Hematopoietic multipotent progenitor cell treated with erythropoietin and hydrocortisone succinate and interleukin-3 and kit ligand, for 17 days (in vitro differentiated cells): ENCODE measurements at regions not wholly inside any gene's neighbourhood (a gene's known extent, or its start where the extent isn't known, plus 50 kb on each side); places are given as distances from the start of the nearest gene placed in this dataset.

ENCODE experiments used
- DNase-seq: peaks from one replicate; pipeline ENCODE4 v3.0.0-alpha.2; 2015; ENCODE audit warnings: low spot score

DNA sequence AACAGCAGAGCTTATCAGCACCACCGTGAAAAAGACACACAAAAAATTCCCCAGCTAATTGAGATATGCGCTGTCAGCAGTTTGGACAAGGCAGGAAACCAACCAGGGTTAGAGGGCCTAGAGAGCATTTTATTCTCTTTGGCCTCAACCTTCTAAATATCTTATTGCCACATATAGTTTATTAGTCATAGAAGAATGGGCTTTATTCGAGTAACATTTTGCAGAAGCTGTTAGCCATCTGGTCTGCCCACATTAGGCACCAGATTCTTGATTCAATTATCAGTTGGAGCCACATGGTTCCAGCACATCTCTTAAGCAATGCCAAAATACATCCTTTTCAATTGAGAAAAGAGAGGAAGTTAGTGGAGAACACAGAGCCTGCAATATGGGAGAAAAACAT, 109.9 kb upstream of the CXADR start:
- no peak for DNase-seq

GRCh38 chr21:17406202-17406601, 106.6 kb upstream of the CXADR start:
- DNase-seq, result no peak

- no peak for DNase-seq
These were observed 98.1 kb upstream of the CXADR start for GRCh38 chr21:17414766-17415165.

- DNase-seq, result no peak
These were observed 96.7 kb upstream of the CXADR start for GRCh38 chr21:17416139-17416538.

GRCh38 chr21:17422931-17423330, 89.9 kb upstream of the CXADR start:
- no peak for DNase-seq

DNA sequence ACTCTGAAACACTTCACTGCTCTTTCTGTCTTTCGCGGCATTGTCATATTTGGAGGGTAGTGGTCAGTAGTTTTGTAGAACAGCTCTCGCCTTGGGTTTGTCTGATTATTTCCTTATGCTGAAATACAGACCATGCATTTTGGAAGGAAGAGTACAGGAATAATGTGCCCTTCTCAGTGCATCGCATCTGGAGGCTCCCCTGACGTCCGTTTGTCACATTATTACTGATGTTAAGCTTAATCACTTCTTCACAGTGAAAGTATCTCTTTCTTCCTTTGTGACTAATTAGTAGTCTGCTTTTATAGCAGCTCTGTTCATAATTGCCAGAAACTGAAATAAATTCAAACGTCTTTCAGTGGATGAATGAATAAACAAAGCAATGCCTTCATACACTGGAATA, 85.7 kb upstream of the CXADR start:
- no peak for DNase-seq

DNA sequence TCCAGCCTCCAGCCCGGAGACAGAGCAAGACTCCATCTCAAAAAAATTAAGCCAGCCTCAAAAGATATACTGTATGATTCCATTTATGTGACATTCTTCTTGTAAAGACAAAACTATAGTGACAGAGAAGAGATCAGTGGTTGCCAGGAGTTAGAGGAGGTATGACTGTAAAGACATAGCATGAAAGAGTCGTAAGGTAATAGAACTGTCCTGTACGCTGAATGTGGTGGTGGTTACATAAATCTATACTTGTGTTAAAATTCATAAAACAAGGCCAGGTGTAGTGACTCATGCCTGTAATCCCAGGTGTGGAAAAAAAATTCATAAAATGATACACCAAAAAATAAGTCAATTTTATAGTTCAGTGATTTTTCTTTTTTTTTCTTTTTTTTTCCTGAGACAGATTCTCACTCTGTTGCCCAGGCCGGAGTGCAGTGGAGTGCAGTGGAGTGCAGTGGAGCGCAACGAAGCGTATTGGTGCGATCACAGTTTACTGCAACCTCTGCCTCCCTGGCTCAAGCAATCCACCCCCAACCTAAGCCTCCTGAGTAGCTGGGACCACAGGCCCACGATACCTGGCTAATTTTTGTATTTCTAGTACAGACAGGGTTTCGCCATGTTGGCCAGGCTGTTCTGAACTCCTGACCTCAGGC, 84.9 kb upstream of the CXADR start:
- no peak for DNase-seq

GRCh38 chr21:17428484-17428869, 84.4 kb upstream of the CXADR start:
- DNase-seq, result no peak

DNA sequence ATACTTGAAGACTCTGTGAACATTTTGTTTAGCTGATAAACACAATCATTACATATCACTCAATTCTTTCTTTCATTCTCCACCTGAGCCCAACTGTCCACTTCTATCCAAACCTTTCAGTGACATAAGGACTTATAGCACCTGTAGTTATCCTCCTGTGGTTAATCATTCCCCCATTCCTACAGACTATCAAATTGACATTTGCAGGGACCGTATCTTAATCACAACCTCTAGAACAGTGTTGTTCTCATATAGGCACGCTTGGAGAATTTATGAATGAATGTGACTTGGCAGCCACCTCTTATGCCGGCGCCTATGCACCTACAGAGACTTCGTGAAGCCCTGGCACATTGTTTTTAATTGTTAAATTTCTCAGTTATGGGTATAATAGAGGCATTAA, 83.9 kb upstream of the CXADR start:
- DNase-seq, result no peak

GRCh38 chr21:17429936-17430335, 82.9 kb upstream of the CXADR start:
- DNase-seq, result no peak

DNA sequence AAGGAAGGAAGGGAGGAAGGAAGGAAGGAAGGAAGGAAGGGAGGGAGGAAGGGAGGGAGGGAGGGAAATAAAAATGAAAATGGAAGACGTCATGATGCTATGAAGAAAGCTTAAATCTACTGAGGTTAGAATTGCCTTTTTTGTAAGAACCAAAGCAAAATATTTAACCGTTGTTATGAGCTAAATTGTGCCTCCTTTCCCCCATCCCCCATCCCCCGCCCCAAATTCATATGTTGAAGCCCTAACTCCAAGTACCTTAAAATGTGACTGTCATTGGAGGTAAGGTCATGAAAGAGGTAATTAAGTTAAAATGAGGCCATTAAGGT, 80.1 kb upstream of the CXADR start:
- no peak for DNase-seq

GRCh38 chr21:17433730-17434129, 79.1 kb upstream of the CXADR start:
- no peak for DNase-seq

GRCh38 chr21:17435565-17436543, 77.0 kb upstream of the CXADR start:
- no peak for DNase-seq

- no peak for DNase-seq
These were observed 76.2 kb upstream of the CXADR start for GRCh38 chr21:17436626-17437111.

DNA sequence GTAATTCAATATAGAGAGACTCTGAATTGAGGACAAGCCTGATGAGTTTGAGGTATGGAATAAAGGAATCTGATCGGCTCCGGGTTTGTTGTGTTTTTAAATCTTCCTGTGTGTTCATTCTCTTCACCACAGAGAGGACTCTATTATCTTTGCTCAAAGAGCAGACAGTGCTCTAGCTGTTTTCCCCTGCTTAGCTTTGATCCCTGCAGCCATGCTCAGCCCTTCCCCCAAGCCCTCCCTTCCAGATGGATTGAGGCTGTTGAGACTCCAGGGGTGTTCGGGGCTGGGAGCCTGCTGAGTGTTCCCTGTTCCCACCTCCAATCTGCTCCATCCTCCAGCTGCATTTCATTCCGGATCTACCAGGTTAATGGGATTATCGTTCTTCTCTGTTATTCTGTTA, 74.2 kb upstream of the CXADR start:
- DNase-seq, result no peak

GRCh38 chr21:17440969-17441368, 71.9 kb upstream of the CXADR start:
- no peak for DNase-seq

DNA sequence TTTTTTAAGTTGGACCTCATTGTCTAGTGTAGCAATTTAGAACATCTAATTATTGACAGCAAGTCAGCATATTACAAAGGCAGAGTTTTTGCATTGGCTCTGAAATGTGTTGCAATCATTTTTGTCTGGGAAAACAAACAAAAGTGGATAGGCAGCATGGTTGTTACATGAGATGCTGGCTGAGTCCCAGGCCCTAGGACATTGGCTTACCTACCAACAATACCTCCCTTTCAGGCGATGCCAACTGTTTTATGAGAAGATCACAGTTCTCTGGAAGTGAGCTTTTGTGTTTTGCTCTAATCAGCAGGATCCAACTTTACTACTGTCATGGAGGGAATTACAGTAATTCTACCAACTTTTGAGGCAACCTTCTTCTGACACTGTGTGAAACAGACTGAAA, 71.5 kb upstream of the CXADR start:
- no peak for DNase-seq

- DNase-seq, result no peak
These were observed 70.7 kb upstream of the CXADR start for GRCh38 chr21:17442165-17442564.

GRCh38 chr21:17444828-17445227, 68.0 kb upstream of the CXADR start:
- no peak for DNase-seq

- no peak for DNase-seq
These were observed 66.1 kb upstream of the CXADR start for GRCh38 chr21:17446737-17447136.

DNA sequence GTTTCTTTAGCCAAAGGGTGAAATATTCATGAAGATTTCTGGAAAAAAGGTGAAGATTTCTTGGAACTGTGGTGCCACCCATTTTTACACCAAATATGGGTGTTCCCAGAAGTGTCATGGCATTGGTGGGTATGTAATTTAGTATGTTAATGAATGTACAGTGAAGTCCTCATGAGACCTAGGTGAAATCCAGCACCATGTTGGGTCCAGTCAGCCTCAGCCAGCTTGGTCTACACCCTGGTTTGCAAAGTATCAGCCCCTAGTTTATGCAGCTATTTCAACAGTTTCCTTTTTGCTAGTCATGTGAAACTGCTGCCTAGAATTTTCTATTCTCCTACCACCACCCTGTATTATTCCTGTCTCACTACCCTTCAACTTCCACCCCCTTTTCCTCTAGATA, 63.1 kb upstream of the CXADR start:
- no peak for DNase-seq

DNA sequence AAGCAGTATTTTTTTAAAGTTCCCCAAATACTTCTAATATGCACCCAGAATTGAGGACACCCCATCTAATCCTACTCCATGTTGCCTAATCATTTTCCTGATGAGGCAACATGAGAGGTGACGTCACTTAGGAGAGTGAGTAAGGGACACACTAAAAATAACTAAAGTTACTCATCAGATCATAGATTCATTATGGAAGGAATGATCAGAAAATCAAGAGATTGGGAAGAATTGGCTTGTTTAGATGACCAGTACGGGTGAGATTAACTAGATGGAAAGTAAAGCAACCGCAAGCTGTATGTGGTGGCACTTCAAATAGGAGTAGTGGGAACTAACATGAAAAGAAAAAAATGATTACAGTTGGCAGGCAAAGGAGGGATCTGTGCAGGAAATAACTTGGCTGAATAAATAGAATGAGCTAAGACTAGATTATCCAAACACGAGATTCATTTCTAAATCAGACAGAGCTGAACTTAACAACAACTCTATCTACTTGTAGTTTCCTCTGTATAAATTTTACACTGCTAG, 61.4 kb upstream of the CXADR start:
- no peak for DNase-seq

DNA sequence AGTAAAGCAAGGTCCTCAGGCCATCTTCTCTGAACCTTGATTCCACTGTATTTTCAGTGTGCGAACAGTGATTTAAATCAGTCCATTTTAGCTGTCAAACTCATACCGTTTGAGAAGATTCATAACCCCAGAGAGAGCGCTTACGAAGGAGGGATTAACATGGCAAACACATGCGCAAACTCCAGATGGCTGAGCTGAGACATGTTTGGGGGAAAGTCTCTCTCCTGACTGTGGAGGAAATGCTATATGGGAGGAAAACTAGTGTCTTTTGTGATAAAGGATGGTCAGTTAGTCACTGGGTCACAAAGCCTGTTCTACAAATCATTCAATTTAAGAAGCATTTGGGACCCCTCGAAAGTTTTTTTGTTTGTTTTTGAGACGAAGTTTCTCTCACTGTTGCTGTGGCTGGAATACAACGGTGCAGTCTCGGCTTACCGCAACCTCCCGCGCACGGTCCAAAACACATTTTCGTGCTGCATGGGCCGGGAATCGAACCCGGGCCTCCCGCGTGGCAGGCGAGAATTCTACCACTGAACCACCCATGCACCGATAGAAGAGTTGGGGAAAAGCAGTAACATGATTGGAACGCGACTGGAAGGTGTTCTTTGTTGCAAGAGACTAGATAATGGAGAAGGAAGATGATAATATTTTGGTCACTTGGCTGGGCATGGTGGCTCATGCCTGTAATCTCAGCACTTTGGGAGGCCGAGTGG, 58.4 kb upstream of the CXADR start:
- no peak for DNase-seq
